ENCODE measurements at regions not wholly inside any gene's neighbourhood (a gene's known extent, or its start where the extent isn't known, plus 50 kb on each side); places are given as distances from the start of the nearest gene placed in this dataset.
A peak's percentile ranks its signal among the peaks of the same experiment; 100 is the strongest.

- Histone ChIP-seq H3K23me2 (ENCODE audit: low read depth, low read length) (no peaks in the 10 kb centered on the region), H2AFZ (ENCODE audit: low read length) (0 out of 2 replicates have a peak overlapping the region, but pooled peaks have one; percentile 10), H3K18ac (ENCODE audit: extremely low read depth, low read length) (no peak overlapping the region), H4K20me1 (replicated peaks in 1 of 2; ENCODE audit: control insufficient read depth in 1 of 2, insufficient read depth in 2 of 2, low read length in 2 of 2) (no peaks in the 10 kb centered on the region), H2BK5ac (ENCODE audit: low read depth, low read length) (no peak overlapping the region), H3K27ac (ENCODE audit: low read depth, low read length) (no peak overlapping the region), H2BK12ac (ENCODE audit: low read depth, low read length) (no peak overlapping the region), H3K27me3 (replicated peaks in 1 of 4; ENCODE audit: control insufficient read depth in 3 of 4, extremely low read depth in 1 of 4, insufficient read depth in 3 of 4, low read length in 3 of 4) (no peaks in the 10 kb centered on the region), H3K56ac (replicated peaks; ENCODE audit: insufficient read length, low read depth, low read length) (no peak overlapping the region), H2BK20ac (ENCODE audit: low read length) (no peak overlapping the region), H2BK15ac (ENCODE audit: low read length) (no peak overlapping the region), H4K5ac (ENCODE audit: insufficient read length, low read depth, low read length) (no peak overlapping the region), H2AK5ac (ENCODE audit: low read depth, low read length) (no peak overlapping the region), H3K23ac (ENCODE audit: insufficient read length) (no peak overlapping the region), H4K8ac (ENCODE audit: extremely low read depth, insufficient read depth, low read length) (no peak overlapping the region), H3K79me1 (ENCODE audit: low read depth, low read length) (no peaks in the 10 kb centered on the region), H3K4ac (replicated peaks; ENCODE audit: insufficient read length, low read depth, low read length) (no peak overlapping the region), H3K79me2 (ENCODE audit: control insufficient read depth in 1 of 2, insufficient read depth in 2 of 2, low read length in 2 of 2) (no peaks in the 10 kb centered on the region), H3K4me1 (replicated peaks in 1 of 4; ENCODE audit: control insufficient read depth in 3 of 4, insufficient read depth in 4 of 4, low read length in 3 of 4) (no peaks in the 10 kb centered on the region), H2BK120ac (replicated peaks; ENCODE audit: low read depth, low read length) (no peak overlapping the region), H3K9me3 (ENCODE audit: insufficient read depth in 2 of 2, low read depth in 1 of 2, low read length in 1 of 2) (no peaks in the 10 kb centered on the region), H4K91ac (replicated peaks; ENCODE audit: insufficient read length, low read length) (no peak overlapping the region), H3K4me3 (ENCODE audit: extremely low read depth in 1 of 4, insufficient read depth in 2 of 4, low read depth in 3 of 4, low read length in 4 of 4) (no peak overlapping the region), H3K14ac (ENCODE audit: insufficient read length) (no peak overlapping the region), H3K36me3 (ENCODE audit: control insufficient read depth in 2 of 4, insufficient read depth in 4 of 4, low read length in 3 of 4) (no peaks in the 10 kb centered on the region), H3K9ac (replicated peaks in 1 of 4; ENCODE audit: extremely low read depth in 1 of 4, low read depth in 3 of 4, low read length in 3 of 4) (no peak overlapping the region), H3K4me2 (ENCODE audit: insufficient read depth in 1 of 2, low read depth in 2 of 2, low read length in 2 of 2) (no peak overlapping the region)
- no peak for DNase-seq (ENCODE audit: low read depth in 1 of 2, low spot score in 2 of 2)
- CTCF ChIA-PET (ENCODE audit: partially characterized antibody): no interaction called here
- no peak for FAIRE-seq
- 89% methylated on average over 4 of the region's 4 CpGs; no CpG with 5 or more reads in 1 of the 2 experiments for WGBS, 2 experiments (ENCODE audit: extremely low coverage in 1 of 2, insufficient coverage in 1 of 2, insufficient read length in 1 of 2, insufficient replicate concordance in 2 of 2, low coverage in 1 of 2, low lambda C conversion rate in 2 of 2, missing lambda C conversion rate in 1 of 2)
- POLR2A ChIA-PET (ENCODE audit: partially characterized antibody): no interaction called here
- no peak for TF ChIP-seq SRF (IDR thresholded peaks at IDR 0.05; ENCODE audit: low read depth, low read length)
- no peak for TF ChIP-seq MAFK (IDR thresholded peaks at IDR 0.05; ENCODE audit: low read depth, low read length)
- TF ChIP-seq KDM4A (IDR thresholded peaks at IDR 0.05; ENCODE audit: low read depth, low read length, severe bottlenecking): no peak
- no peak for TF ChIP-seq TAF7 (optimal IDR thresholded peaks at IDR 0.05; ENCODE audit: borderline replicate concordance, low read depth, low read length)
- no peak for TF ChIP-seq SUZ12 (IDR thresholded peaks at IDR 0.05; ENCODE audit: low read length)
- TF ChIP-seq EGR1 (IDR thresholded peaks at IDR 0.05; ENCODE audit: borderline replicate concordance, low read depth, low read length): no peak
- no peak for TF ChIP-seq BACH1 (IDR thresholded peaks at IDR 0.05; ENCODE audit: low read length)
- no peak for TF ChIP-seq POLR2A (IDR thresholded peaks at IDR 0.05; ENCODE audit: control extremely low read depth in 1 of 2, low read depth in 2 of 2, low read length in 2 of 2)
- no peak for TF ChIP-seq HDAC2 (IDR thresholded peaks at IDR 0.05; ENCODE audit: borderline replicate concordance in 1 of 2, low read depth in 2 of 2, low read length in 2 of 2)
- no peak for TF ChIP-seq POLR2AphosphoS5 (IDR thresholded peaks at IDR 0.05; ENCODE audit: low read depth, low read length)
- TF ChIP-seq FOSL1 (IDR thresholded peaks at IDR 0.05; ENCODE audit: insufficient read depth, low read depth, low read length): no peak
- TF ChIP-seq TCF12 (IDR thresholded peaks at IDR 0.05; ENCODE audit: low read depth, low read length): no peak
- no peak for TF ChIP-seq SIRT6 (IDR thresholded peaks at IDR 0.05; ENCODE audit: low read length)
- no peak for TF ChIP-seq JUN (IDR thresholded peaks at IDR 0.05; ENCODE audit: low read depth, low read length)
- no peak for TF ChIP-seq ASH2L (IDR thresholded peaks at IDR 0.05; ENCODE audit: low read length)
- TF ChIP-seq GABPA (IDR thresholded peaks at IDR 0.05; ENCODE audit: borderline replicate concordance, insufficient read depth, low read length): no peak
- no peak for TF ChIP-seq EP300 (IDR thresholded peaks at IDR 0.05; ENCODE audit: borderline replicate concordance in 1 of 2, low read depth in 2 of 2, low read length in 2 of 2)
Observed at GRCh38 chr7:85322252-85322651, 135.4 kb upstream of the SEMA3D start.

Measured in H1 (cell line).